ENCODE measurements at regions not wholly inside any gene's neighbourhood (a gene's known extent, or its start where the extent isn't known, plus 50 kb on each side); places are given as distances from the start of the nearest gene placed in this dataset.

DNA sequence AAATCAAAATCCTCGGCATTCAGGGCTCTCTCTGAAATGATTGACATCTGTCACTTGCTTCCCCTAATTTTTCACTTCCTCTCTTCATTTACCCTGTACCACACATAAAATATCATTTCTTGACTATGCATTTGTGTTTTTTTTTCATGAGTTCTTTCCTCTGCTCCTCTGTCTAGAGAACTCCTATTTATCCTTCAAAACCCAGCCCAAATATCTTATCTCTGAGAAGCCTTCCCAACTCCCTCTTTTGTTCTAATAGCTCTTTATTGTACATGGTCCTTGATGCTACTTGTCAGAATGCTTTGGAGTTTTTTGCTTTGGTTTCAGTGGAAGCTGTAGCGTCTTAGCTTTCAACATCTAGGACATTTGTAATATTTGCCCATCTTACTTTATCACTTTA, 190.2 kb upstream of the CTBP2 start:
- TF ChIP-seq POLR2A (IDR thresholded peaks at IDR 0.05; ENCODE audit: borderline replicate concordance, extremely low read depth, insufficient read depth, insufficient read length) (no peak), ZFX (IDR thresholded peaks at IDR 0.05) (no peak), POLR2AphosphoS5 (IDR thresholded peaks at IDR 0.05; ENCODE audit: low read depth, low read length) (no peak)
- TF ChIP-seq, protein P1, sequence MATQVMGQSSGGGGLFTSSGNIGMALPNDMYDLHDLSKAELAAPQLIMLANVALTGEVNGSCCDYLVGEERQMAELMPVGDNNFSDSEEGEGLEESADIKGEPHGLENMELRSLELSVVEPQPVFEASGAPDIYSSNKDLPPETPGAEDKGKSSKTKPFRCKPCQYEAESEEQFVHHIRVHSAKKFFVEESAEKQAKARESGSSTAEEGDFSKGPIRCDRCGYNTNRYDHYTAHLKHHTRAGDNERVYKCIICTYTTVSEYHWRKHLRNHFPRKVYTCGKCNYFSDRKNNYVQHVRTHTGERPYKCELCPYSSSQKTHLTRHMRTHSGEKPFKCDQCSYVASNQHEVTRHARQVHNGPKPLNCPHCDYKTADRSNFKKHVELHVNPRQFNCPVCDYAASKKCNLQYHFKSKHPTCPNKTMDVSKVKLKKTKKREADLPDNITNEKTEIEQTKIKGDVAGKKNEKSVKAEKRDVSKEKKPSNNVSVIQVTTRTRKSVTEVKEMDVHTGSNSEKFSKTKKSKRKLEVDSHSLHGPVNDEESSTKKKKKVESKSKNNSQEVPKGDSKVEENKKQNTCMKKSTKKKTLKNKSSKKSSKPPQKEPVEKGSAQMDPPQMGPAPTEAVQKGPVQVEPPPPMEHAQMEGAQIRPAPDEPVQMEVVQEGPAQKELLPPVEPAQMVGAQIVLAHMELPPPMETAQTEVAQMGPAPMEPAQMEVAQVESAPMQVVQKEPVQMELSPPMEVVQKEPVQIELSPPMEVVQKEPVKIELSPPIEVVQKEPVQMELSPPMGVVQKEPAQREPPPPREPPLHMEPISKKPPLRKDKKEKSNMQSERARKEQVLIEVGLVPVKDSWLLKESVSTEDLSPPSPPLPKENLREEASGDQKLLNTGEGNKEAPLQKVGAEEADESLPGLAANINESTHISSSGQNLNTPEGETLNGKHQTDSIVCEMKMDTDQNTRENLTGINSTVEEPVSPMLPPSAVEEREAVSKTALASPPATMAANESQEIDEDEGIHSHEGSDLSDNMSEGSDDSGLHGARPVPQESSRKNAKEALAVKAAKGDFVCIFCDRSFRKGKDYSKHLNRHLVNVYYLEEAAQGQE (IDR thresholded peaks at IDR 0.05; ENCODE audit: low read depth), result no peak
- TF ChIP-seq, protein P2, sequence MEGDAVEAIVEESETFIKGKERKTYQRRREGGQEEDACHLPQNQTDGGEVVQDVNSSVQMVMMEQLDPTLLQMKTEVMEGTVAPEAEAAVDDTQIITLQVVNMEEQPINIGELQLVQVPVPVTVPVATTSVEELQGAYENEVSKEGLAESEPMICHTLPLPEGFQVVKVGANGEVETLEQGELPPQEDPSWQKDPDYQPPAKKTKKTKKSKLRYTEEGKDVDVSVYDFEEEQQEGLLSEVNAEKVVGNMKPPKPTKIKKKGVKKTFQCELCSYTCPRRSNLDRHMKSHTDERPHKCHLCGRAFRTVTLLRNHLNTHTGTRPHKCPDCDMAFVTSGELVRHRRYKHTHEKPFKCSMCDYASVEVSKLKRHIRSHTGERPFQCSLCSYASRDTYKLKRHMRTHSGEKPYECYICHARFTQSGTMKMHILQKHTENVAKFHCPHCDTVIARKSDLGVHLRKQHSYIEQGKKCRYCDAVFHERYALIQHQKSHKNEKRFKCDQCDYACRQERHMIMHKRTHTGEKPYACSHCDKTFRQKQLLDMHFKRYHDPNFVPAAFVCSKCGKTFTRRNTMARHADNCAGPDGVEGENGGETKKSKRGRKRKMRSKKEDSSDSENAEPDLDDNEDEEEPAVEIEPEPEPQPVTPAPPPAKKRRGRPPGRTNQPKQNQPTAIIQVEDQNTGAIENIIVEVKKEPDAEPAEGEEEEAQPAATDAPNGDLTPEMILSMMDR (IDR thresholded peaks at IDR 0.05 in 2 of 3, conservative IDR thresholded peaks at IDR 0.05 in 1 of 3; ENCODE audit: borderline replicate concordance in 1 of 3, insufficient read depth in 1 of 3, low read depth in 2 of 3, low read length in 2 of 3), result no peak
- TF ChIP-seq, protein P3, sequence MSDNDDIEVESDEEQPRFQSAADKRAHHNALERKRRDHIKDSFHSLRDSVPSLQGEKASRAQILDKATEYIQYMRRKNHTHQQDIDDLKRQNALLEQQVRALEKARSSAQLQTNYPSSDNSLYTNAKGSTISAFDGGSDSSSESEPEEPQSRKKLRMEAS (IDR thresholded peaks at IDR 0.05), result no peak

Data from HCT116 (cell line).